GM19467 (cell line): ENCODE measurements at regions not wholly inside any gene's neighbourhood (a gene's known extent, or its start where the extent isn't known, plus 50 kb on each side); places are given as distances from the start of the nearest gene placed in this dataset.
"Not testable (repeated sequence)": the region's sequence is repeated elsewhere in the genome, so short reads cannot be mapped to it uniquely, and the experiment has no call there.

ENCODE experiments used
- ATAC-seq: cut with Tn5 transposase; IDR thresholded peaks from one replicate; pipeline ENCODE4 v1.9.1; 2021; ENCODE audit warnings: mild to moderate bottlenecking, moderate library complexity; ENCODE audit not compliant: unreplicated experiment

DNA sequence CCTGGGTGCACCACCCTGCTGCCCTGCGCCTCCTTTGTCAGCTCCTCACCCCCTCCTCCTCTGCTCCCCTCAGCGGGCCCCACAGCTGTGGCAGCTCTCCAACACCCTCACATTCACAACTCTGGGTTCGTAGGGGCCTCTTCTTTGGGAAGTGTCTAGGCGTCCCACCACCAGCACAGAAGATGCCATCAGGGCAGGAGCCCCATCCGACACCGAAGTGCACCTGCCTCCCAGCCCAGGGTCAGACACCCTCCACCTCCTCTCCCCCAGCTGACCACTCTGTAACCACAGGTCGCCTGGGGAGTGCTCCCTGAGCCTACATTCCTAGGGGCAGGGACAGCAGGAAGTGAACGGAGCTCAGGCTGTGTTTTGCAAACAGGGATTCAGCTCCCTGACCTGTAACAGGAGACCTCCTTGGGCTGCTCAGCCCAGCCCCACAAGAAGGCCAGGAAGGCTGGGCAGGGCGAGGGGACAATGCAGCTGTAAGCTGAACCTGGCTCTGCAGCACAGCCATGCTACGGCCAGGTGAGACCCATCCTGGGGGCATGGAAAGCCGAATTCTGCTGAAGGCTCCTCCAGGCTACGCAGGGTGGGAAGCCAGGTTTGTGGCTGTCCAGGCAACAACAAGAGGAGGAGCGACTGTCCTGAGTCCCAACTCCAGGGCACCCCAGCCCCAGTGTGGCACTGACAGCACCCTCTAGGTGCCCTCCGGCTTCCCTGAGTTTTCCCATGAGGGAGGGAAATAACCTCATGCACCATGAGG, 269.0 kb downstream of the GOLGA6L6 start:
- no peak for ATAC-seq

DNA sequence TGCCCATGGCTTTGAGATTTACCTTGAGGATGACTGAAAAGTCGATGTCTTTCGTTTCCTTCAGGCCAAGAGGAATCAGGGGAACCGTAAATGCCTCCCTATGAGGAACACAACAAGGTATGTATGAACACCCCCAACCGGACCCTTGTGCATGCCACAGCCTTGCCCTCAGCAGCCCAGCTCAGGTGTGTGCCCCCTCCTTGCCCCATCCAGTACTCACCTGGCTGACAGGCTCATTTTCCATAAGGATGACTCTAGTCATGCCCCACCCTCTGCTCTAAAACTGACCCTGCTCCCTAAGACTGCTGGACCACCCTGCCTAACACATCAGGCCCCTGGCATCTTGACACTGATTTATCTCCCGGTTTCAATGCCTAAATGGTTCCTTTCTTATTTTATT, 270.0 kb downstream of the GOLGA6L6 start:
- no peak for ATAC-seq

DNA sequence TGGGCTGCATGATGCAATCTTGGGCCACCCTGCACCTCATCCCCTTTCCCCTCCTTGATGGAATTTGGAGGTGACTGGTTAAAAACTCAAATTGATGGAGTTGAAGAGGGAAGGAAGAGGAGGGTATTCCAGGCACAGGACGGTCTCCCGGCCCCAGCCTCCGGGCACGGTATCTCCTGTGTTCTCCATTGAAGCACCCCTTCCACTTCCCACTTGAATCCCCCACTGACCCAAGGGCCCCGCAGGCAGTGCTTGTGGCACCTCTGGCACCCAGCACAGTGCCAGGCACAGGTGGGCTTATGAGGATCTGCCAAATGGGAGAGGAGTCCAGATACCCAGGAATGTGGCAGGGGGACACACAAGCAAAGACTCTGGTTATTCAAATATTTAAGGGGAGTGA, 271.6 kb downstream of the GOLGA6L6 start:
- ATAC-seq, result not testable (repeated sequence)

DNA sequence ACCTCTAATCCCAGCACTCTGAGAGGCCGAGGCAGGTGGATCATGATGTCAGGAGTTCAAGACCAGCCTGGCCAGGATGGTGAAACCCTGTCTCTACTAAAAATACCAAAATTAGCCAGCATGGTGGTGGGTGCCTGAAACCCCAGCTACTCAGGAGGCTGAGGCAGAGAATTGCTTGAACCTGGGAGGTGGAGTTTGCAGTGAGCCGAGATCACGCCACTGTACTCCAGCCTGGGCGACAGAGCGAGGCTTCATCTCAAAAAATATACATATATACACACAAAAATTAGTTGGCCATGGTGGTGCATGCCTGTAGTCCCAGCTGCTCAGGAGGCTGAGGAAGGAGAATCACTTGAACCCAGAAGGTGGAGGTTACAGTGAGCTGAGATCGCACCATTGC, 273.6 kb downstream of the GOLGA6L6 start:
- not testable (repeated sequence) for ATAC-seq

DNA sequence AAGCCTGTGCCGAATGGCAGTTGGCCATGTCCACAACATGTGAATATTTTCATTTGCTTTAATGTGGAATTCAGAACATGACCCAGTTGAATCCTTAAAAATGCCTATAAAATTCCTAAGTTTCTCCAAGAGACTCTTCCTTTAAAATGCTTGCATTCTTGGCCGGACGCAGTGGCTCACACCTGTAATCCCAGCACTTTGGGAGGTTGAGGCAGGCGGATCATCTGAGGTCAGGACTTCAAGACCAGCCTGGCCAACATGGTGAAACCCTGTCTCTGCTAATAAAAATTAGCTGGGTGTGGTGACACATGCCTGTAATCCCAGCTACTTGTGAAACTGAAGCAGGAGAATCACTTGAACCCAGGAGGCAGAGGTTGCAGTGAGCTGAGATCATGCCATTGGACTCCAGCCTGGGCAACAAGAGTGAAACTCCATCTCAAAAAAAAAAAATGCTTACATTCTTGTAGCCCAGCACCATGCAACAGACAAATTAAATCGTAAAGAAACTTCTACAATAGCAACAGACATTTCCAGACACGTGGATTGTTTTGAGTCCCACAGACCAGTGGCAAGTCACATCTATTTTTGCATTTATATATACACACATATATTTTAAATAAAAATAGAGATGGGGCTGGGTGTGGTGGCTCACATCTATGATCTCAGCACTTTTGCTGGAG, 274.4 kb downstream of the GOLGA6L6 start:
- ATAC-seq, result not testable (repeated sequence)

DNA sequence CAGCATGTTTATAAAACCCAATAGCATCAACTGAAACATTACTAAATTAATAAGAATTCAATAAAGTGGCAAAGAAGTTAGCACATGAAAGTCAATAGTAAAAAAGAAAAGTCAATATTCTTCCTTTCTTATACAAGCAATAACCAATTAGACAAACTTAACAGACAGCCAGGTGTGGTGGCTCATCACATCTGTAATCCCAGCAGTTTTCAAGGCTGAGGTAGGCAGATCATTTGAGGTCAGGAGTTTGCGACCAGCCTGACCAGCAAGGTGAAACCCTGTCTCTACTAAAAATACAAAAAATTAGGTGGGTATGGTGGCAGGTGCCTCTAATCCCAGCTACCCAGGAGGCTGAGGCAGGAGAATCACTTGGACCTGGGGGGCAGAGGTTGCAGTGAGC, 275.9 kb downstream of the GOLGA6L6 start:
- ATAC-seq, result not testable (repeated sequence)

DNA sequence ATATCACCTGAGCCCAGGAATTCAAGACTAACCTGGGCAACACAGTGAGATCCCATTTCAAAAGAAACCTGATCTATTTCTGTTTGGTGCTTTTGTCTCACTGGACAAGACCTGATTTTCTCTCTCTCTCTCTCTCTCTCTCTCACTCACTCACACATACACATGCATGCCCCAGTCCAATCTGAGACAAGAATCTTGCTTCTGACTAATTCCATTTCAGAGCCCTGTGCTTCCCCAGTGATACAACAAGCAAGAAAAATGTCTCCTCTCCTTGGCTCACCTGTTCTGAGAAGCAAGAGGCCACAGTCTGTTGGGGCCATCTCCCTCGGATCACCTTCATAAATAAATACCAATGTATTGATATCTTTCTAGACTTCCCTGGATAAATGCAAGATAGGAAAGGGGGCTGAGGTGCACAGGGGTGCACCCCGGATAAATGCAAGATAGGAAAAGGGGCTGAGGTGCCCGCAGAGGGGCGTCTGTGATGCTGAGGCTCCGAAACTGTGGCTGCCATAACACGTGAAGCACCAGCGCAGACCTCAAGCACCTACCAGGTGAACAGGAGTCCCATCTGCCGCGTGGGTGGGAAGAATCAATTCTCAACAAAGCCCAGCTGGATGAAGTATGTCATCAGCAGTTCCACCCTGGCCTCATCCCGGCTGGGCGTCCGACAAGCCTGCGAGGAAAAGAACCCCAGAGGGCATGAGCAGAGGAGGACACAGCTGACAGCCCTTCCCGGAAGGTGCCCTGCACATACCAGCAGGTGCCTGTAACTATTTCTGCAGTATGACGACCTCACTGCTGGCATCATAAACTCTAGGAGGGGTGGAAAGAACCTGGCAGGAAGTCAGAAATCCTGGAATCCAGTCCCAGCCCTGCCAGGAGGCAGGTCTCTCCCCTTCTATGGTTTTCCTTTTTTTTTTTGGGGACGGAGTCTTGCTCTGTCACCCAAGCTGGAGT, 280.0 kb downstream of the GOLGA6L6 start:
- ATAC-seq, result not testable (repeated sequence)

DNA sequence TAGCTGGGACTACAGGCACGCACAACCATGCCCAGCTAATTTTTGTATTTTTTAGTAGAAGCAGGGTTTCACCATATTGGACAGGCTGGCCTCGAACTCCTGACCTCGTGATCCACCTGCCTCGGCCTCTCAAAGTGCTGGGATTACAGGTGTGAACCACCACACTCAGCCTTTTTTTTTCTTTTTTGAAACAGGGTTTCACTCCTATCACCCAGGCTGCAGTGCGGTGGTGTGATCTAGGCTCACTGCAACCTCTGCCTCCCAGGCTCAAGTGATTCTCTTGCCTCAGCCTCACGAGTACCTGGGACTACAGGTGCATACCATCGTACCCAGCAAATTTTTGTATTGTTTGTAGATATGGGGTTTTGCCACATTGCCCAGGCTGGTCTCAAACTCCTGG, 280.9 kb downstream of the GOLGA6L6 start:
- not testable (repeated sequence) for ATAC-seq

DNA sequence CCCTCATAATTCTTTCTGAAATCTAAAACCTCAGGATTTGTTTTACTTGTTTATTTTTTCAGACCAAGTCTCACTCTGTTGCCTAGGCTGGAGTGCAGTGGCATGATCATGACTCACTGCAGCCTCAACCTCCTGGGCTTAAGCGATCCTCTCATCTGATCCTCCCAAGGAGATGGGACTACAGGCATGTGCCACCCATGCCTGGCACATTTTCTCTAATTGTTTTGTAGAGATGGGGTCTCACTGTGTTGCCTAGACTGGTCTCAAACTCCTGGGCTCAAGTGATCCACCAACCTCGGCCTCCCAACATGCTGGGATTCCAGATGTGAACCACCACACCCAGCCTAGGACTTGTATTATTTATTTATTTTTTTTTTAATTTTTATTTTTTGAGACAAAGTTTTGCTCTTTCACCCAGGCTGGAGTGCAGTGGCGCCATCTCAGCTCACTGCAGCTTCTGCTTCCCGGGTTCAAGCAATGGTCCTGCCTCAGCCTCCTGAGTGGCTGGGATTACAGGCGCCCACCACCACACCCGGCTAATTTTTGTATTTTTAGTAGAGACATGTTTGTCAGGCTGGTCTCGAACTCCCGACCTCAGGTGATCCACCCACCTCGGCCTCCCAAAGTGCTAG, 281.9 kb downstream of the GOLGA6L6 start:
- not testable (repeated sequence) for ATAC-seq

DNA sequence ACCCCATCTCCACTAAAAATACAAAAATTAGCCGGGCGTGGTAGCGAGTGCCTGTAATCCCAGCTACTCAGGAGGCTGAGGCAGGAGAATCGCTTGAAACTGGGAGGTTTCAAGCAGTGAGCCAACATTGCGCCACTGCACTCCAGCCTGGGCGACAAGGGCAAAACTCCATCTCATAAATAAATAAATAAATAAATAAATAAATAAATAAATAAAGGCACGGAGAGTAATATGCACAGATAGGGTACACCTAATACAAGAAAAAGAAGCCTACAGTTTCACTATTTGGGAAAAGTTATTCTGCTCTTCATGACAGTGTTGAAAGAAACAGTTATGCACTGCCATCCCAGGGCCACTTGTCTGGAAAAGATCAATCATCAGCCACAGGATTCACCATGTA, 285.2 kb downstream of the GOLGA6L6 start:
- not testable (repeated sequence) for ATAC-seq

DNA sequence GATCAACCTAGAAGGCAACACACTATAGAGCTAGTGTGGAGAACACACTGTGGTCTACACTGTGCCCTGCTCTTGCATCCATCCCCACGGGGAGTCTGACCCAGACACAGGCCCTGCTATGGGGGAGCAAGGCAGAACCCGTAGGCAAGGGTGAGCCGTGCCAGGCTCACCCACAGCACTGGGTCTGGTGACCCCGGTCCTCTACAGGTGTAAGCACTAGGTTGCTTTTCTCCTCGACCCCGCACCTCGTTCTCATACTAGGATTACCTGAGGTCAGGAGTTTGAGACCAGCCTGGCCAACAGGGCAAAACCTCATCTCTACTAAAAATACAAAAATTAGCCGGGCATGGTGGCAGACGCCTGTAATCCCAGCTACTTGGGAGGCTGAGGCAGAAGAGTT, 286.0 kb downstream of the GOLGA6L6 start:
- ATAC-seq, result not testable (repeated sequence)

DNA sequence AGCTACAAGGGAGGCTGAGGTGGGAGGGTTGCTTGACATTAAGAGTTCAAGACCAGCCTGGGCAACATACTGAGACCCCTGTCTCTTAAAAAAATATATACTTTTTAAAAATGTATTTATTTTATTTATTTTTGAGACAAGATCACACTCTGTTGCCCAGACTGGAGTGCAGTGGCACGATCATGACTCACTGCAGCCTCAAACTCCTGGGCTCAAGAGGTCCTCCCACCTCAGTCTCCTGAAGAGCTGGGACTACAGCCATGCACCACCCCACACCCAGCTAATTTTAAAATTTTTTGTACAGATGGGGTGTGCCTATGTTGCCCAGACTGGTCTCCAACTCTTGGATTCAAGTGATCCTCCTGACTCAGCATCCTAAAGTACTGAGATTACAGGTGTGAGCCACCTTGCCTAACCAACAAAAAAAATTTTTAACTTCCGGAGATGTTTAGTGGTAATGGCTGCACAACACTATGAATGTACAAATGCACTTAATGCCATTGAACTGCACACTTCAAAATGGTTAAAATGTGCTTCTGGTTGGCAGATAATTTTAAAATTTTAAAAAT, 288.5 kb downstream of the GOLGA6L6 start:
- ATAC-seq, result not testable (repeated sequence)

DNA sequence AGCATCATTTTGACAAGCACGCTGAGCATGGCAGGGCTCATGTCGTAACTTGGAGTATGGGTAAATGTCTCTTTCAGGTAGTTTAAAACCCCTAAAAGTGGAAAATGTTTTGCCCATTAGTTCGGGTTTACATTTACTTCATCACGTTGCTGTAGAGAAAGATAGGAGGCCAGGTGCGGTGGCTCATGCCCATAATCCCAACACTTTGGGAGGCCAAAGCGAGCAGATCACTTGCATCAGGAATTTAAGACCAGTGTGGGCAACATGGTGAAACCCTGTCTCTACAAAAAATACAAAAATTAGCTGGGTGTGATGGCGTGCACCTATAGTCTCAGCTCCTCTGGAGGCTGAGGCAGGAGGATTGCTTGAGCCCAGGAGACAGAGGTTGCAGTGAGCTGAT, 289.6 kb downstream of the GOLGA6L6 start:
- ATAC-seq, result not testable (repeated sequence)

DNA sequence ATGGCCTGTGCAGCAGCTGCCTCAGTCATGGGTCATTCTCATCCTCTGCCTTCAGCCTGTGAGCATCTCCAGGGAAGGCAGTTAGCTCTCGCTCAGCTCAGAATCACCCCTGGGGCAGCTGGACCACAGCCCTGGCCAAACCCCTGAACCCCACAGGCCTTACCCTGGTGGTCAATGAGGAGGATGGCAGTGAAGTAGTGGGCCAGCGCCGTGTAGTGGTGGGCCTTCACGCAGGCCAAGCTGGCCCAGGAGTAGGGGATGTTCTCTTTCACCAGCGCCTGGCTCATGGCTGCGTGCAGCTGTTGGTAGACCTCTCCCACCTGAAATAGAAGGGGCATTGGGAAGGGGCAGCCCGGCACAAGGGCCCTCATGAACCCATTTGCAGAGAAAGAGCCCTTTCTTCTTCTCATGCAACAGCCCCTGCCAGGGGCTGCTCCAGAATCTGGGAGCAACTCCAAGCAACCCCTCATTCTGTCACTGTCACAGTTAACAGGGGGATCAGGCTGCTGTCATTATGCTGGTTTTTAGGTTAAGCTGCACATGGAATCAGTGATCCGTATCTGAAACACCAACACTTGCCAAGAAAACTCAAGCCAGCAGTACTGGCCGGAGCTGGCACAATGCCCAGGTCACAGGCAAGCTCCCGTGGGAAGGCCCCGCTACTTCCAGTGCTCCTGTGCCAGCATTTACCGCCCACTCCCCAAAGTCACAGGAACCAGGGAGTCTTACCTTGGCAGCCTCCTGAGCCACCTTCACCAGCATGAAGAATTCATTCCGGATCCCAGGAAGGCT, 290.2 kb downstream of the GOLGA6L6 start:
- ATAC-seq, result not testable (repeated sequence)

DNA sequence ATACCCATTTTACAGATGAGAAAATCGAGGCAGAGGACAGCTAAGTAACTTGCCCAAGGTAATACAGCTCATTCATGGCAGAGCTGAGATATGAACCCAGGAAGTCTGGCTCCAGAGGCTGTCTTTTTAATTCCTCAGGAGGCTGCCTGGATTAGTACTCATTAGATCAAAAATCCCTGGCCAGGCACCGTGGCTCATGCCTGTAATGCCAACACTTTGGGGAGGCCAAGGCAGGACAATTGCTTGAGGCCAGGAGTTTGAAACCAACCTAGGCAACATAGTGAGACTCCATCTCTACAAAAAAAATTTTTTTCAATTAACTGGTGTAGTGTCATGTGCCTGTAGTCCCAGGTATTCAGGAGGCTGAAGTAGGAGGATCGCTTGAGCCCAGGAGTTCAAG, 291.4 kb downstream of the GOLGA6L6 start:
- not testable (repeated sequence) for ATAC-seq

DNA sequence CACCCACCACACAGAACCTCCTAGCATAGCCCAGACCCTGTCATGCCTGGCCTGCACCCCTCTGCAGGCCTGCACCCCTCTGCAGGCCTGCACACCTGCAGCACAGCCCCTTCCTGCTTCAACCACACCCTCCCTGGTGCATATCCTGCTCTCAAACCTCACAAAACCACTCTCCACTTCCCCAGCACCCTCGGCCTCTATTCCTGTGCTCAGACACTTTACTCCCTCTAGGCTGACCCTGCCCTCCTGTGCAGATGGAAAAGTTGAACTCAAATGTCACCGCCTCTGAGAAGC, 292.0 kb downstream of the GOLGA6L6 start:
- not testable (repeated sequence) for ATAC-seq

DNA sequence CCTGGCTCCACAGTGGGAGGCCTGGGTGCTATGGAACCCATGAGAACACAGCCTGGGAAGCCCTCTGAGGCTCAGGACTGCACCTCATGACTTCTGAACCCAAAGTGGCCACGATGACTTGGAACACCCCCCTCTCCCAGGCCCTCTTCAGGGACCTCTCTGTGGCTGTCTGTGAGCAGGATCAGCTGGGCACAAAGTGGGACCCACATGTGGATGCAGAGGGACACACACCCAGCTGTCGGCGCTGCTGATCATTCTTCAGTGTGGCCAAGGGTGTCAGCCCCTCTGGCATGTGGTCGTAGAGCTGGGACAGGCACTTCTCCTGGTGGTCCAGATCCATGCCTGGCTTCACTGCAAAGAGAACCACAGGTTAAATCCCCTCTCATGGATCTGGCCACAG, 293.2 kb downstream of the GOLGA6L6 start:
- ATAC-seq, result not testable (repeated sequence)

DNA sequence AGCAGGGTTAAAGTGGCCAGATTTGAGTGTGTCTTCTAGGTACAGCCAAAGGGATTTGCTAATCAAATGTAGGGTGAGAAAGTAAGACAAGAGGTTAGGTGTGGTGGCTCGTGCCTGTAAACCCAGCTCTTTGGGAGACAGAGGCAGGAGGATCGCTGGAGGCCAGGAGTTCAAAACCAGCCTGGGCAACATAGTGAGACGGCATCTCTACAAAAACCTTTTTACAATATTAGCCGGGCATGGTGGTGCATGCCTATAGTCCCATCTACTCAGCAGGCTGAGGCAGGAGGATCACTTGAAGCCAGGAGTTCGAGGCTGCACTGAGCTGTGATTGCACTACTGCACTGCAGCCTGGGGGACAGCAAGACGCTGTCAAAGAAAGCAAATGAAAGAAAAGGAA, 294.5 kb downstream of the GOLGA6L6 start:
- ATAC-seq, result not testable (repeated sequence)

DNA sequence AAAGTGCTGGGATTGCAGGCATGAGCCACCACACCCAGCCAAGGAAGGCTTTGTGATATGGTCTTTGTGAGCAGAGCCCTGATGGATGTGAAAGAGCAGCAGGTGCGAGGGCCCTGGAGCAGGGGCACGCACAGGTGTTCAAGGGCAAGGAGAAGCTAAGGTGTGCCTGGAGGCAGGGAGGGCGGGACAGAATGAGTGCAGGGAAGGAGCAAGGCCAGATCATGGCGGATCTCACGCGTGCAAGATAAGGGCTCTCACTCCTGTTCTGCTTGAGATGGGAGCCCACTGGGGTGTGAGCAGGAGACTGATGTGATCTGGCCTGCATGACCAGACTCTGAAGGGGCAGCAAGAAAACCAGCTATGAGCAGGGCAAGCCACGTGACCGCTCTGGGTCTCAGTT, 295.0 kb downstream of the GOLGA6L6 start:
- ATAC-seq, result not testable (repeated sequence)

DNA sequence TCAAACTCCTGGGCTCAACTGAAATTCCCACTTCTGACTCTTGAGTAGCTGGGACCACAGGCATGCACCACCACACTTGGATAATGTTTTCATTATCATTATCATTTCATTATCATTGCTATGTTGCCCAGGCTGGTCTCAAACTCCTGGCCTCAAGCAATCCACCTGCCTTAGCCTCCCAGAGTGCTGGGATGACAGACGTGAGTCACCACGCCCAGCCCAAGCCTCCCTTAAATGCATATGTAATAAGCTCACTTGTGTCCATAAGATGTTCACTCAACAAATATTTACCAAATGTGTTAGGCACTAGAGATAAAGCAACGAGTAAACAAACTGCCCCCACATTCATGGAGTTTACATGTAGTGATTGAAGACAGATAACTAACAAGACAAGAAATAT, 295.7 kb downstream of the GOLGA6L6 start:
- not testable (repeated sequence) for ATAC-seq
